Hematopoietic multipotent progenitor cell treated with erythropoietin and hydrocortisone succinate and interleukin-3 and kit ligand, for 4 days (in vitro differentiated cells): ENCODE measurements at regions not wholly inside any gene's neighbourhood (a gene's known extent, or its start where the extent isn't known, plus 50 kb on each side); places are given as distances from the start of the nearest gene placed in this dataset.
"Not testable (repeated sequence)": the region's sequence is repeated elsewhere in the genome, so short reads cannot be mapped to it uniquely, and the experiment has no call there.

Source experiments
- DNase-seq: peaks from one replicate; pipeline ENCODE4 v3.0.0-alpha.2; 2015

DNA sequence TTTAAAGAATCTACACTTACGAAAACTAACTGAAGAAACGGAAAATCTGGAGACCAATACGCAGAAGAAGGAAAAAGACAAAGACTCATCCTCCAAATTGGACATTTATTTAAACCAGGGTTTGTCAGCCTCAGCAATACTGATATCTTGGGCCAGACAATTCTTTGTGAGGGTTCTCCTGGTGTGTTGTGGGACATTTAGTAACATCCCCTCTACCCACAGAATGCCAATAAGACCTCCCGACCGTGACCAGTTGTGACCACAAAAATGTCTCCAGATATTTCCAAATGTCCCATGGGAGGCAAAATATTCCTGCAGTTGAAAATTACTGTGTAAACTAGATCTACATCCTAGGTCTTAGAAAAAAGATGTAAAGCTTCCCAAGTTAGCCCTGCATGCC lies 50.3 kb upstream of the ZSCAN2 start:
- not testable (repeated sequence) for DNase-seq
